ENCODE measurements at regions not wholly inside any gene's neighbourhood (a gene's known extent, or its start where the extent isn't known, plus 50 kb on each side); places are given as distances from the start of the nearest gene placed in this dataset.

DNA sequence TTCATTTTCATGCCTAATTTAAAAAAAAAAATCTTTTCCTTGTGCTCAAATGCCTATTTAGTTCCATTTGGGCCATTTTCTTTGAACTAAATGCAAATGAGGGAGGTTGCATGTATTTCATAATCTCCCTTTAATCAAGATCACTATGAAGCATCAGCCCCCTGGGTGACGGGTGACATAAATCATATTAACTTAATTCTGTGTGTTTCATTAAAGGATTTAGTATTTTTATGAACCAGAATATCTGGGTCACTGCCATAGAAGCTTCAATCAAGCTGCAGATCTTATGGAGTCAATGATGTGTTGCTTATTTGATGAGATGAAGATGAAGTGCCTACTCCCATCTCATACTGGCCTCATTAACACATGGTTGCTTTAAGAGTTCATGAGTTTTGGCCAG, 301.9 kb upstream of the PRKCQ start:
- TF ChIP-seq POLR2A (IDR thresholded peaks at IDR 0.05; ENCODE audit: low read depth, low read length), result no peak
- no peak for TF ChIP-seq EZH2 (IDR thresholded peaks at IDR 0.05; ENCODE audit: borderline replicate concordance, low read depth, low read length, severe bottlenecking)
